ENCODE measurements at regions not wholly inside any gene's neighbourhood (a gene's known extent, or its start where the extent isn't known, plus 50 kb on each side); places are given as distances from the start of the nearest gene placed in this dataset.

GRCh38 chr2:2890901-2891300, 486.7 kb downstream of the EIPR1 start:
- no peak for ATAC-seq
- no peak for DNase-seq
- intact Hi-C loops (cut with micrococcal nuclease): no loop called here

GRCh38 chr2:2890246-2890645, 487.4 kb downstream of the EIPR1 start:
- no peak for ATAC-seq
- no peak for DNase-seq
- intact Hi-C loops (cut with micrococcal nuclease): no loop called here

GRCh38 chr2:2889646-2890045, 488.0 kb downstream of the EIPR1 start:
- DNase-seq (no peak), ATAC-seq (no peak)
- intact Hi-C loops (cut with micrococcal nuclease): no loop called here

- ATAC-seq: no peak
- intact Hi-C loops (cut with micrococcal nuclease): no loop called here
These were observed 488.5 kb downstream of the EIPR1 start for GRCh38 chr2:2889141-2889540.

GRCh38 chr2:2887772-2888387, 489.7 kb downstream of the EIPR1 start:
- ATAC-seq (no peak), DNase-seq (no peak)
- intact Hi-C loops (cut with micrococcal nuclease): no loop called here

More at GRCh38 chr2:2889141-2889540, 488.5 kb downstream of the EIPR1 start:
- no peak for DNase-seq

GRCh38 chr2:2886922-2887321, 490.7 kb downstream of the EIPR1 start:
- intact Hi-C loops (cut with micrococcal nuclease): no loop called here
- DNase-seq (no peak), ATAC-seq (no peak)

GRCh38 chr2:2881499-2881898, 496.1 kb downstream of the EIPR1 start:
- DNase-seq (no peak), ATAC-seq (no peak)
- intact Hi-C loops (cut with micrococcal nuclease): no loop called here

- intact Hi-C loops (cut with micrococcal nuclease): no loop called here
- no peak for ATAC-seq
- DNase-seq: no peak
These were observed 496.7 kb downstream of the EIPR1 start for GRCh38 chr2:2880938-2881337.

GRCh38 chr2:2879781-2880180, 497.8 kb downstream of the EIPR1 start:
- ATAC-seq: no peak
- intact Hi-C loops (cut with micrococcal nuclease): no loop called here
- DNase-seq: no peak

- intact Hi-C loops (cut with micrococcal nuclease): no loop called here
- no peak for DNase-seq
- no peak for ATAC-seq
These were observed 498.5 kb downstream of the EIPR1 start for GRCh38 chr2:2879071-2879470.

GRCh38 chr2:2877427-2877826, 500.2 kb downstream of the EIPR1 start:
- intact Hi-C loops (cut with micrococcal nuclease): no loop called here
- no peak for DNase-seq
- no peak for ATAC-seq

- ATAC-seq (no peak), DNase-seq (no peak)
- intact Hi-C loops (cut with micrococcal nuclease): no loop called here
These were observed 501.0 kb downstream of the EIPR1 start for GRCh38 chr2:2876331-2877221.

- DNase-seq: no peak
- intact Hi-C loops (cut with micrococcal nuclease): no loop called here
- ATAC-seq: no peak
These were observed 501.8 kb downstream of the EIPR1 start for GRCh38 chr2:2875831-2876230.

- no peak for DNase-seq
- intact Hi-C loops (cut with micrococcal nuclease): no loop called here
- no peak for ATAC-seq
These were observed 502.3 kb downstream of the EIPR1 start for GRCh38 chr2:2875296-2875695.

GRCh38 chr2:2874805-2875204, 502.8 kb downstream of the EIPR1 start:
- ATAC-seq (no peak), DNase-seq (no peak)
- intact Hi-C loops (cut with micrococcal nuclease): no loop called here

GRCh38 chr2:2874341-2874740, 503.3 kb downstream of the EIPR1 start:
- ATAC-seq (no peak), DNase-seq (no peak)
- intact Hi-C loops (cut with micrococcal nuclease): no loop called here

- ATAC-seq (no peak), DNase-seq (no peak)
- intact Hi-C loops (cut with micrococcal nuclease): no loop called here
These were observed 504.2 kb downstream of the EIPR1 start for GRCh38 chr2:2873450-2873811.

GRCh38 chr2:2872713-2873449, 504.7 kb downstream of the EIPR1 start:
- ATAC-seq (no peak), DNase-seq (no peak)
- intact Hi-C loops (cut with micrococcal nuclease): no loop called here

- no peak for DNase-seq
- no peak for ATAC-seq
- intact Hi-C loops (cut with micrococcal nuclease): no loop called here
These were observed 505.4 kb downstream of the EIPR1 start for GRCh38 chr2:2872309-2872617.

- DNase-seq (no peak), ATAC-seq (no peak)
- intact Hi-C loops (cut with micrococcal nuclease): no loop called here
These were observed 505.9 kb downstream of the EIPR1 start for GRCh38 chr2:2871480-2872308.

Data from left ventricle myocardium superior (tissue), 1 donor.